ENCODE measurements at regions not wholly inside any gene's neighbourhood (a gene's known extent, or its start where the extent isn't known, plus 50 kb on each side); places are given as distances from the start of the nearest gene placed in this dataset.

DNA sequence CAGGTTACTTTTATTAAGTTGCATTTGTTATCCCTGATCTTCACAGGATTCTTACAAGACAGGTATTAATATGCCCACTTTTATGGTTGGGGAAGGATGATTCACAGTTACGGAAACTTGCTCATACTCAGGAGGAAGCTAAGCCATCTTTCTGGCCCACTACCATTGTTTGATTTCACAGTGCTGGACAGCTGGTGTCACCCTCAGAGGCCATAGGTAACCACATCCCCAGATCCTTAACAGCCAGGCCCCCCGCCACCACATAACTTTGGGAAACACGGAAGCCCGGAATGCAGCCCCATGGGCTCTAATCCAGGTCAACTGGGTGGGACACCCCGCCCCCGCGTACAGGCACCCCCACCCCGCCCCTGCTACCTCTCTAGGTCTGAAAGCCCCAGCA, 119.7 kb downstream of the IRS2 start:
- TF ChIP-seq, protein P1, sequence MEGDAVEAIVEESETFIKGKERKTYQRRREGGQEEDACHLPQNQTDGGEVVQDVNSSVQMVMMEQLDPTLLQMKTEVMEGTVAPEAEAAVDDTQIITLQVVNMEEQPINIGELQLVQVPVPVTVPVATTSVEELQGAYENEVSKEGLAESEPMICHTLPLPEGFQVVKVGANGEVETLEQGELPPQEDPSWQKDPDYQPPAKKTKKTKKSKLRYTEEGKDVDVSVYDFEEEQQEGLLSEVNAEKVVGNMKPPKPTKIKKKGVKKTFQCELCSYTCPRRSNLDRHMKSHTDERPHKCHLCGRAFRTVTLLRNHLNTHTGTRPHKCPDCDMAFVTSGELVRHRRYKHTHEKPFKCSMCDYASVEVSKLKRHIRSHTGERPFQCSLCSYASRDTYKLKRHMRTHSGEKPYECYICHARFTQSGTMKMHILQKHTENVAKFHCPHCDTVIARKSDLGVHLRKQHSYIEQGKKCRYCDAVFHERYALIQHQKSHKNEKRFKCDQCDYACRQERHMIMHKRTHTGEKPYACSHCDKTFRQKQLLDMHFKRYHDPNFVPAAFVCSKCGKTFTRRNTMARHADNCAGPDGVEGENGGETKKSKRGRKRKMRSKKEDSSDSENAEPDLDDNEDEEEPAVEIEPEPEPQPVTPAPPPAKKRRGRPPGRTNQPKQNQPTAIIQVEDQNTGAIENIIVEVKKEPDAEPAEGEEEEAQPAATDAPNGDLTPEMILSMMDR (IDR thresholded peaks at IDR 0.05; ENCODE audit: insufficient read depth, low read length, poor library complexity, severe bottlenecking), result no peak
- DNase-seq (ENCODE audit: extremely low read depth, insufficient read length), result no peak
- Histone ChIP-seq H3K4me3 (replicated peaks; ENCODE audit: low read depth, low read length) (no peak overlapping the region), H3K36me3 (ENCODE audit: control insufficient read depth, insufficient read depth, low read length) (no peaks in the 10 kb centered on the region), H3K27me3 (replicated peaks; ENCODE audit: control insufficient read depth, insufficient read depth, low read length) (no peaks in the 10 kb centered on the region)

DNA sequence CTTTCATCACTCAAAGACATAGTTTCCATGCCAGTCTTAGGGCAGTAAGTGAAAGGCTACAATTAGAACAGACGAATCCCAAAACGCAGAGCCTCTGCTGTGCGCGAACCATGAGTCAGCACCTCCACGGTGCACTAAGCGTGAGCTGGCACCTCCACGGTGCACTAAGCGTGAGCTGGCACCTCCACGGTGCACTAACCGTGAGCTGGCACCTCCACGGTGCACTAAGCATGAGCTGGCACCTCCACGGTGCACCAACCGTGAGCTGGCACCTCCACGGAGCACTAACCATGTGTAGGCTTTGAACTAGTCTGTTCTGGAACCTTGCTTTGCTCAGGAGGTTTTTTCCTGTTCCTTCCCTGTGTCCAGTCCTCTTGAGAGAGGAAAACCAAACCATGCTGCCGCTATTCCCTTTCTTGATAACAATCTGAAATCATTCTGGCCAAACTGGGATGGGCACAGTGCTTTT, 120.6 kb downstream of the IRS2 start:
- DNase-seq (ENCODE audit: extremely low read depth, insufficient read length), result no peak
- Histone ChIP-seq H3K36me3 (ENCODE audit: control insufficient read depth, insufficient read depth, low read length) (no peaks in the 10 kb centered on the region), H3K4me3 (replicated peaks; ENCODE audit: low read depth, low read length) (no peak overlapping the region), H3K27me3 (replicated peaks; ENCODE audit: control insufficient read depth, insufficient read depth, low read length) (no peaks in the 10 kb centered on the region)
- TF ChIP-seq, protein P1 (IDR thresholded peaks at IDR 0.05; ENCODE audit: insufficient read depth, low read length, poor library complexity, severe bottlenecking), result no peak

DNA sequence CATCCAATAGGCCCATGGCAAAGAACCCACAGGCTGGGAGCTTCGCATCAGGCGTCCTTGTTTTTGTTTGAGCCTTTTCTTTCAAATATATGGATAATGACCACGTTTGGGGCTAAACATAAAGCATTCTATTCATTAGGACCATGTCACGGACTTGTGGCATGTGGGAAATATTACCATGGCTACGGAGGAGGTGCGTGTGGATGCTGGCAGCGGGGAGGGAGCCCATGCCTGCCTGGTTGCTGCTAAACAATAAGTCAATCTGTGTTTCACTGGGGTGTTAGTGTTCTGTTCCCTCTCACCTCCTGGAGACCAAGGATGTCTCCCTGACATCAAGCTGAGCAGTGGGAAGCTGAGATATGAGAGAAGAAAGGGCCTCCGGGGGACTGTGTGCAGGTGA, 121.1 kb downstream of the IRS2 start:
- no peak for DNase-seq (ENCODE audit: extremely low read depth, insufficient read length)
- Histone ChIP-seq H3K36me3 (ENCODE audit: control insufficient read depth, insufficient read depth, low read length) (no peaks in the 10 kb centered on the region), H3K4me3 (replicated peaks; ENCODE audit: low read depth, low read length) (no peak overlapping the region), H3K27me3 (replicated peaks; ENCODE audit: control insufficient read depth, insufficient read depth, low read length) (no peaks in the 10 kb centered on the region)
- TF ChIP-seq, protein P1 (IDR thresholded peaks at IDR 0.05; ENCODE audit: insufficient read depth, low read length, poor library complexity, severe bottlenecking), result no peak

DNA sequence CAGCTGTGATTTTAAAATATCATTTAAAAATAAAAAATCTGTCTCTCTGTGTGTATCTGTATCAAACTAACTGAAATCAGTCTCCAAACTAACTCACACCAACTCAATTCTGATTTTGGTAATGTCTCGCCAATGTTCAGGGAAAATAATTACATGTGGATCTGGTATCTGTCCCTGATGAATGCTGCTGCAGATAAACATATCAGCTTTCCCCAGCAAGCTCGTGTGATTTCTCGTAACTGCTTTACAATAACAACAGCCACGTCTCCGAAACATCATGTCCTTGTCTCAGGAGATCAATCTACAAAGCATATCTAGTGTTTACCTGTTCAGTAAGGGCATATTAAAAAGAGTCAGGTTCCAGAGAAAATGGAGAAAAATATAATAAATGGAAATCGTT, 129.0 kb downstream of the IRS2 start:
- TF ChIP-seq, protein P1 (IDR thresholded peaks at IDR 0.05; ENCODE audit: insufficient read depth, low read length, poor library complexity, severe bottlenecking), result no peak
- H3K36me3 ChIP-seq (ENCODE audit: control insufficient read depth, insufficient read depth, low read length), result no peaks in the 10 kb centered on the region
- H3K27me3 ChIP-seq (replicated peaks; ENCODE audit: control insufficient read depth, insufficient read depth, low read length), result no peaks in the 10 kb centered on the region; the same call in 1 of the 2 replicates
- H3K4me3 ChIP-seq (replicated peaks; ENCODE audit: low read depth, low read length), result no peak overlapping the region
- no peak for DNase-seq (ENCODE audit: extremely low read depth, insufficient read length)

DNA sequence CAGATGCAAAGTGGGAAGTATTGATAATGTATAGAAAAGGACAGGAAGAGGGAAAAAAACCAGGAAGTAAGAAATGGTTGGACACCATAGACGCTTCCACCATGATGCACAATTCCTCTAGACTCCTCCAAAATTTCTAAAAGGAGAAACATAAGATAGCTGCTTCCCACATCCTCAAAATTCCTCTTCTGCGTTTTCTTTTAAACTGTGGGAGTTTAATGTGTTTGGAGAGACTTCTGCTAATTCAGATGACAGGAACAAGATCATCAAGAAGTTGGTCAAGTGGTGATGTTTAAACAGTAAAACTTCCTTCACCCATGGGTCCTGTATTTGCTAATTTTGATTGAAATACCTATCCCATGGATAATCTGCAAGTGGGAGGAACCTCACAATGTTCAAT, 130.2 kb downstream of the IRS2 start:
- DNase-seq (ENCODE audit: extremely low read depth, insufficient read length), result no peak
- H3K27me3 ChIP-seq (replicated peaks; ENCODE audit: control insufficient read depth, insufficient read depth, low read length), result no peaks in the 10 kb centered on the region; the same call in 1 of the 2 replicates
- no peak overlapping the region for H3K4me3 ChIP-seq (replicated peaks; ENCODE audit: low read depth, low read length)
- H3K36me3 ChIP-seq (ENCODE audit: control insufficient read depth, insufficient read depth, low read length), result no peaks in the 10 kb centered on the region
- TF ChIP-seq, protein P1 (IDR thresholded peaks at IDR 0.05; ENCODE audit: insufficient read depth, low read length, poor library complexity, severe bottlenecking), result no peak

DNA sequence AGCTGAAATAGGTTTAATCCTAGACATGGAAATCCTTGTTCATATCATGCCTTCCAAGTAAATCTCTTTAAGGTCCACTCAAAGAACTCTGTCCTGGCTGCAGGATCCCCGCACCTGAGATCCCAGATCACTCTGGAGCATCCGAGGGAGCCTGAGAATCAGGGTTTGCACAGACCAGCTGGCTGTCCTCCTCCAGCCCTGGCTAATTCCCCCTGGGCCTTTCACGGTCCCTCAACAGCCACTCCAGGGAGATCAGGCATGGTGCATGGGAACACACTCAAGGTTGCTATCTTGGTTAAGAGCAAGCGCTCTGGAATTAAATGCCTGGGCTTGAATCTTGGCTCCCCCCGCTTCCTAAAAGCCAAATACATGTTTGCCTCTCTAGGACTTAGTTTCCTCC, 130.8 kb downstream of the IRS2 start:
- no peaks in the 10 kb centered on the region for H3K36me3 ChIP-seq (ENCODE audit: control insufficient read depth, insufficient read depth, low read length)
- no peak overlapping the region for H3K4me3 ChIP-seq (replicated peaks; ENCODE audit: low read depth, low read length)
- no peak for DNase-seq (ENCODE audit: extremely low read depth, insufficient read length)
- no peaks in the 10 kb centered on the region; the same call in 1 of the 2 replicates for H3K27me3 ChIP-seq (replicated peaks; ENCODE audit: control insufficient read depth, insufficient read depth, low read length)
- TF ChIP-seq, protein P1 (IDR thresholded peaks at IDR 0.05; ENCODE audit: insufficient read depth, low read length, poor library complexity, severe bottlenecking), result no peak
